SHP77 (cell line): ENCODE measurements at regions not wholly inside any gene's neighbourhood (a gene's known extent, or its start where the extent isn't known, plus 50 kb on each side); places are given as distances from the start of the nearest gene placed in this dataset.
A peak's percentile ranks its signal among the peaks of the same experiment; 100 is the strongest.
"Not testable (repeated sequence)": the region's sequence is repeated elsewhere in the genome, so short reads cannot be mapped to it uniquely, and the experiment has no call there.

Source experiments
- DNase-seq, 2 experiments: peaks; one replicate each; lab custom pipeline; 2025; lab: John Stamatoyannopoulos, UW

- not testable (repeated sequence) for DNase-seq
These were observed 306.2 kb downstream of the PPP4R3C start for GRCh38 chrX:27156921-27157320.

- DNase-seq, result no peak
These were observed 326.8 kb downstream of the PPP4R3C start for GRCh38 chrX:27136325-27136724.

DNA sequence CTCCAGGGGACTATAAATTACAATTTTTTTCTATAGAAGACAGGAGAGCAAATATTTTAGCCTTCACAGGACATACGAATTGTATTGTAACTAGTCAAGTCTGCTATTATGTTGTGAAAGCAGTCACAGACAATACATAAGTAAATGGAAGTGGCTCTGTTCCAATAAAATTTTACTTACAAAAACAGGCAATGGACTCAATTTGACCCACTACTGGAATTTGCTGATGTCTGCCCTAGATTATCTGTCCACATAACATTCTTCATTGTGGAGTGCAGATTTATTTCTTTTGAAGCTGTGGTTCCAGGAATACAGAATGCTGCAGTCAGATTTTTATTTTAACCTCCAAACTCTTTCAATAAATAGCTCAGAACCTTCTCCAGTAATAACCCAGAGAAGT, 330.3 kb downstream of the PPP4R3C start:
- DNase-seq, result no peak

DNA sequence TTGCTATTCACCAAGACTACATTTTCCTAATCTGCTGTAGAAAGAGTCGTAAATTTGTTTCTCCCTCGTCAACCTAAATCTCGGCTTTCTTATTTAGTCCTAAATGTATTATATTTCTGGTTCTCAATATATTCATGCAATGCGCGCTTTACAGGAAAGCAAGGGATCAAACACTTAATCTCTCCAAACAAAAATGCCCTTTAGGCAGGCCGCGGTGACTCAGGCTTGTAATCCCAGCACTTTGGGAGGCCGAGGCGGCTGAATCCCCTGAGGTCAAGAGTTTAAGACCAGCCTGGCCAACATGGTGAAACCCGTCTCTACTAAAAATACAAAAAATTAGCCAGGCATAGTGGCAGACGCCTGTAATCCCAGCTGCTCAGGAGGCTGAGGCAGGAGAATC, 376.0 kb downstream of the PPP4R3C start:
- not testable (repeated sequence) for DNase-seq

- no peak for DNase-seq
These were observed 376.9 kb downstream of the PPP4R3C start for GRCh38 chrX:27086237-27086636.

DNA sequence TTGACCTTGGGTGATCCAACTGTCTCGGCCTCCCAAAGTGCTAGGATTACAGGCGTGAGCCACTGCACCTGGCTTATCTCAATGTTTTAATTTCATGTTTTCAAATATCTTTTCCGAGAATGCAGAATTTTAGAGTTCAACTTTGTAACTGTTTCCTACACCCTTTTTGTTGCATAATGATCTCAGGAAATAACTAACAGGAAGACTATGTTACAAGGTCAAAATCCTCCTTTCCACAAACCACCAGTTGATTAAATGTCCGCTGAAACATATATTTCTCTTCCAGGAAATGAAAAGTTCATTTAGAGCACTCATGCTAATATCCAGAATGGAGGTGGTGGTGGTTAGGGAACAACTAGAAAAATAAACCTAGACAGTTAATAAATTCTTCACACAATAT, 377.8 kb downstream of the PPP4R3C start:
- DNase-seq, result no peak

GRCh38 chrX:27078371-27078770, 384.8 kb downstream of the PPP4R3C start:
- no peak for DNase-seq

DNA sequence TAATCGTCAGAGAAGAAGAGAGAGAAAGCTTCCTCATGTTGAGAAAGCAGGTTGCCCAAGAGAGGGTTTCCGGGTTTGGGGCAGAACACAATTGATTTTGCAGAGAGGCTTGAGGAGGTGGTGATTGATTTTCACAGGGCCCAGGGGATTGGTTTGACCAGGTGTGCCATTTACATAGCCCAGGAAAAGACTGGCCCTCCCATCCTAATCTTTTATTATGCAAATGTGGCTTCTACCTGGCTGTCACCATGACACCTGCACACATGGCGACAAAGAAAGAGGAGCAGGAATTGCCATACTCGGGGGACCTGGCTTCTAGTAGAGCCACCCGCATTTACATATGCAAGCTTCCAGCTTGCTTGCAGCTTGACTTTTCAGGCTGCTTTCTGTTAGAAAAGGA, 405.3 kb downstream of the PPP4R3C start:
- no peak for DNase-seq

- DNase-seq, result no peak
These were observed 423.8 kb downstream of the PPP4R3C start for GRCh38 chrX:27039332-27039731.

DNA sequence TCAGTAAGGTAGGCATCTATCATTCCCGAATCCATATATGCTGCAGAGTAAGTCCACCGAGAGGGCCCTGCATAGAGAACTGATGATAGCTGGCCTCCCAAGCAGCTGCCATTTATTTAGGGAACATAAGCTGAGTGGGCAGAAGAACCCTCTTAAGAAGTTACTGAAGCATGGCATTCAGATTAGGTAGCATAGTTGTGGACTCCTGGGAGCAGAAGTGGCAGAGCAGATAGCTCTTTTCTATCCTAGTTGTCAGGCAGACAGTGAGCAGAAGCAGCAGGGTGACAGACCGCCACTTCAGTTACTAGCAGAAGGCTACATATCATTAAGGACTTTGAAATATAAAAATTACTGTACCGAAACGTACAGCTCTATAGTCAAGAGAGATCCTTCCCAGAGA, 454.7 kb downstream of the PPP4R3C start:
- DNase-seq, result peak; percentile 16 to 44

DNA sequence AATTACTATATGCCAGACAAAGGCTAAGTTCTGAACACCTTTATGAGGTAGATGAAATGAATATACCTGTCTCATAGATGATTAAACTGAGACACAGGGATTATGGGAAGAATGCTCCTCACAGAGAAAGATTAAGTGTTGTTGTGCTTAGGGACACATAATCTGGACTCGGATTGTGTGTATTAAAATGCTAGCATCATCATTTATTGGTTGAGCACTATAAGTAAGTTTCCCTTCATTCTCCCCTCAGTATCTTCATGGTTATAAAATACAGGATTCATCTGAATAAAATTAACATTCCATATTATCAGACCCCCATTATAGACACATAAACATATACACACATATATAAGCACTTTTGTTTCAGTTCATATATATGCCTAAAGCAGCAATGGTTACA, 463.5 kb downstream of the PPP4R3C start:
- DNase-seq, result no peak

- no peak for DNase-seq
These were observed 504.9 kb downstream of the PPP4R3C start for GRCh38 chrX:26958261-26958660.

GRCh38 chrX:26954029-26954428, 509.1 kb downstream of the PPP4R3C start:
- no peak for DNase-seq

DNA sequence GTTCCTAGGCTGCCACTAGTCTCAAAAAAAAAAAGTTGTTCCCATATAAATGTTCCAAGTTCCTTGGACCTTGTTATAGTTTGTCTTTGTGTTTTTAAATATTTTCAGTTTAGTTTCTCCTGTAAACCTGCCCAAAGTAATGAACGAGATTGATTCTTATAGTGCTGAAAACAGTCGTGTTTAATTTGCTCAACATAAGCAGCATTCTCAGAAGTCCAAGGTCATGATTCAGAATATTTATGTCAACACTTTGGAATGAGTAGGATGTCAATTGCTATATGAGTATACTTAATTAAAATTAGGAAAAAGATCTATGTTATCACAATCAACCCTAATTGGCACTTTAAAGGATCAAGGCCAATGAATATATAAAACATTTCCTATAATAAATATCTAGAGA, 510.9 kb downstream of the PPP4R3C start:
- DNase-seq, result no peak

- DNase-seq, result no peak
These were observed 535.7 kb downstream of the PPP4R3C start for GRCh38 chrX:26927419-26927818.

GRCh38 chrX:26925088-26925487, 538.1 kb downstream of the PPP4R3C start:
- no peak for DNase-seq

GRCh38 chrX:26922278-26922677, 540.9 kb downstream of the PPP4R3C start:
- no peak for DNase-seq

DNA sequence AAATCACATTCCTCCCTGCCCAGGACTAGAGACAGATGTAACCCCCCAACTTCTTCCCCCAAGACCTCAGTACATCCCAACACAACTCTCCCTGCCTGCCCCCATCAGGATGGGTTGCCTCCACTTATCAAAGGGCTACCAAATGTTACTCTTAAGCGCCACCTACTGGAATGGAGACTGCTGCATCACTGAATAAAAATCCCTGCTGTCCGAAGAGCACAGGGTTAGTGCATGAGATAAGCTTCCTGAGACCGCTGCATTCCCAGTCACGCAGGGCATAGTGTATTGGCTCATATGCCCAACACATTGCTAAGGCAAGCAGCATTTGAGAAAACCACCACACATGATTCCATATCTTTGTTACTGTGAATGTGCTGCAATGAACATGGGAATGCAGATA, 544.5 kb downstream of the PPP4R3C start:
- DNase-seq, result peak in 1 of 2 experiments; percentile 8

- no peak for DNase-seq
These were observed 546.1 kb downstream of the PPP4R3C start for GRCh38 chrX:26916991-26917390.

DNA sequence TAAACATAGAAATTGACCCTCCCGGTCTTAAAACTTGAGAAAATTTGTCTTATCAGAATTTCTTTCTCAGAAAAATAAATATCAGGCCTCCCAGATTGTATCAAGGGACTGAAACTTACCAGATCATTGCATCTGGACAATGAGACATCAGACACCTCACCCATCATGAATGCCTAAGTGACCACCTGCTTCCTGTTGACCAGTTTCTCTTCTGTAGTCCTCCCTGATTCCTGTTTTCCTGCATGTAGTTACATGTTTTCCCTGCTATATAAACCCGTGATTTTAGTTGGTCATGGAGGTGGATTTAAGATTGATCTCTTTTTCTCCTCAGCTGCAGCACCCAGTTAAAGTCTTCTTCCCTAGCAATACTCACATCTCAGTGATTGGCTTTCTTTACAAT, 548.1 kb downstream of the PPP4R3C start:
- DNase-seq, result no peak

DNA sequence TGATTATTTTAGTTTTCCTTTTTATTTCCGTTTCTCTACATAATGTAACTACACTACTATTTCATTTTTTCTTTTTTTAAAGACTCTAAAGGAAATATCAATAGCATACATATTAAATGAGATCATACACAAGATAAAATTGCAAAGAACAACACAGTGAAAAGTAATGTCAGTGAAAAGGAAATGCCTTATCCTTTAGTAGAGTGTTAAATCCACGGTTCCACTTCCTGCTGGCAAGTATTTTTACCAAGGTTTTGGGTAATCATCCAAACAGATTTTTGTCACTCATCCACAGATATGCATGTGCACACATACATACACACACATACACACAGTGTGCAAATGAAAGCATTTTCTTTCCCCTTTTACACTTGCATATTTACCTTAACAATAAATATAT, 548.9 kb downstream of the PPP4R3C start:
- DNase-seq, result no peak

GRCh38 chrX:26911785-26912184, 551.4 kb downstream of the PPP4R3C start:
- DNase-seq, result not testable (repeated sequence)

DNA sequence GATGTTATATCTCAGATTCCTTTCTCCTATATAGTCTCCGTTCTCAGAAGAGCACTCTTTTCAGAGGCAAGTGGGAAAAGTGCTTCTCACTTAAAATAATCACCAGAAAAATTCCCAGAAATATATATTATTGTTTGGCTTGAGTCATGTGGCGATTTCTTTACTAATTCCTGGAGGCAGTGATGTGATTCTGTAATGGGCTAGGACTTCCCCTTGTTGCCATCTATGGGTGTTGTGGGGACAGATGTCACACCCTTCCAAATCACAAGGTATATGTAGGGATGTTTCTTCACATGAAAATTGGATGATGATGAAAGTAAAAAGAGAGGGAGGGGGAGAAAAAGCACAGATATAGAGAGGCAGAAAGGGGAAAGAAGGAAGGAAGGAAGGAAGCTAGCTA, 553.4 kb downstream of the PPP4R3C start:
- DNase-seq, result no peak

- DNase-seq, result no peak
These were observed 554.9 kb downstream of the PPP4R3C start for GRCh38 chrX:26908218-26908617.

- DNase-seq, result no peak
These were observed 573.6 kb downstream of the PPP4R3C start for GRCh38 chrX:26889574-26889973.
